Neural cell (in vitro differentiated cells): ENCODE measurements at regions not wholly inside any gene's neighbourhood (a gene's known extent, or its start where the extent isn't known, plus 50 kb on each side); places are given as distances from the start of the nearest gene placed in this dataset.

Source experiments
- H2AFZ ChIP-seq: fragments of 200-600, 300-800 bp; sonication (generic), shearing (Covaris generic); 2 replicates; pipeline ENCODE4 v1.6.0; 2014; ENCODE audit warnings: low read depth, mild to moderate bottlenecking, antibody characterized with exemption, low read length, moderate library complexity
- H3F3A ChIP-seq: fragments of 200-600 bp; shearing (Covaris generic); 2 replicates; pipeline ENCODE4 v1.6.1; 2016; ENCODE audit warnings: mild to moderate bottlenecking, moderate library complexity, mixed read lengths, antibody characterized with exemption, low read length; ENCODE audit not compliant: insufficient read depth, poor library complexity, severe bottlenecking
- H3K27ac ChIP-seq: fragments of 200-600, 300-800 bp; sonication (generic), shearing (Covaris generic); 2 replicates; pipeline ENCODE4 v1.5.1; 2014; ENCODE audit warnings: mild to moderate bottlenecking, low read length, moderate library complexity
- H3K27me3 ChIP-seq: fragments of 300-800, 200-600 bp; sonication (generic), shearing (Covaris generic); 2 replicates; pipeline ENCODE4 v1.6.0; 2014; ENCODE audit warnings: mild to moderate bottlenecking, low read depth, low read length, moderate library complexity; ENCODE audit not compliant: insufficient read depth
- H3K36me3 ChIP-seq: fragments of 300-800, 200-600 bp; sonication (generic), shearing (Covaris generic); 2 replicates; pipeline ENCODE4 v1.5.1; 2014; ENCODE audit warnings: mild to moderate bottlenecking, antibody characterized with exemption, low read length, moderate library complexity; ENCODE audit not compliant: insufficient read depth
- H3K4me2 ChIP-seq: fragments of 300-800, 200-600 bp; sonication (generic), shearing (Covaris generic); 2 replicates; pipeline ENCODE4 v1.6.0; 2014; ENCODE audit warnings: mild to moderate bottlenecking, low read length
- H3K4me3 ChIP-seq: fragments of 300-800, 200-600 bp; sonication (generic), shearing (Covaris generic); 2 replicates; pipeline ENCODE4 v1.5.1; 2014; ENCODE audit warnings: mild to moderate bottlenecking, low read length, moderate library complexity
- H3K79me2 ChIP-seq: fragments of 200-600 bp; shearing (Covaris generic); replicated peaks from 2 replicates; pipeline ENCODE4 v1.6.0; 2014; ENCODE audit warnings: mild to moderate bottlenecking, low read length, moderate library complexity; ENCODE audit not compliant: insufficient read depth
- H3K9ac ChIP-seq: fragments of 300-800, 200-600 bp; sonication (generic), shearing (Covaris generic); 2 replicates; pipeline ENCODE4 v1.6.1; 2016; ENCODE audit warnings: mild to moderate bottlenecking, low read length, mixed read lengths
- H3K9me2 ChIP-seq: fragments of 200-600 bp; shearing (Covaris generic); 2 replicates; pipeline ENCODE4 v1.6.1; 2016; ENCODE audit warnings: mild to moderate bottlenecking, low read length, mixed read lengths; ENCODE audit not compliant: insufficient read depth
- H3K9me3 ChIP-seq: fragments of 200-600, 300-800 bp; sonication (generic), shearing (Covaris generic); 2 replicates; pipeline ENCODE4 v1.6.1; 2016; ENCODE audit warnings: mild to moderate bottlenecking, mixed run types, low read length, moderate library complexity, mixed read lengths
- H4K20me1 ChIP-seq: fragments of 200-600 bp; shearing (Covaris generic); 2 replicates; pipeline ENCODE4 v1.6.1; 2016; ENCODE audit warnings: mild to moderate bottlenecking, mixed run types; ENCODE audit not compliant: insufficient read depth
- EP300 ChIP-seq: fragments of 450-650 bp; conservative IDR thresholded peaks from 2 replicates; pipeline ENCODE4 v1.6.1; 2014; ENCODE audit warnings: antibody characterized with exemption, mild to moderate bottlenecking, moderate library complexity; ENCODE audit not compliant: poor library complexity, severe bottlenecking
- EZH2 ChIP-seq: fragments of 200-600, 300-800 bp; shearing (Covaris generic), sonication (generic); IDR thresholded peaks from 2 replicates; pipeline ENCODE4 v1.6.1; 2014; ENCODE audit warnings: antibody characterized with exemption, low read length, borderline replicate concordance, mild to moderate bottlenecking; ENCODE audit not compliant: insufficient read depth, poor library complexity, severe bottlenecking
- MXI1 ChIP-seq: fragments of 450-650 bp; conservative IDR thresholded peaks from 2 replicates; pipeline ENCODE4 v1.6.1; 2014; ENCODE audit warnings: antibody characterized with exemption, mild to moderate bottlenecking; ENCODE audit not compliant: poor library complexity, severe bottlenecking
- POLR2AphosphoS5 ChIP-seq: IDR thresholded peaks from 2 replicates; pipeline ENCODE4 v1.6.1; 2012
- RAD21 ChIP-seq: fragments of 450-650 bp; conservative IDR thresholded peaks from 2 replicates; pipeline ENCODE4 v1.6.1; 2014; ENCODE audit warnings: antibody characterized with exemption, mild to moderate bottlenecking, moderate library complexity
- SMC3 ChIP-seq: fragments of 450-650 bp; conservative IDR thresholded peaks from 2 replicates; pipeline ENCODE4 v1.6.1; 2014; ENCODE audit warnings: antibody characterized with exemption, mild to moderate bottlenecking, moderate library complexity; ENCODE audit not compliant: poor library complexity
- TAF1 ChIP-seq: IDR thresholded peaks from 2 replicates; pipeline ENCODE4 v1.6.1; 2012; ENCODE audit warnings: low read depth
- TF ChIP-seq, protein P1 (sequence below): IDR thresholded peaks from 2 replicates; pipeline ENCODE4 v1.6.1; 2012; ENCODE audit warnings: borderline replicate concordance
- TF ChIP-seq, protein P2 (sequence below): fragments of 450-650 bp; IDR thresholded peaks from 2 replicates; pipeline ENCODE4 v1.5.1; 2014; ENCODE audit warnings: antibody characterized with exemption, mild to moderate bottlenecking, moderate library complexity; ENCODE audit not compliant: poor library complexity, severe bottlenecking

DNA sequence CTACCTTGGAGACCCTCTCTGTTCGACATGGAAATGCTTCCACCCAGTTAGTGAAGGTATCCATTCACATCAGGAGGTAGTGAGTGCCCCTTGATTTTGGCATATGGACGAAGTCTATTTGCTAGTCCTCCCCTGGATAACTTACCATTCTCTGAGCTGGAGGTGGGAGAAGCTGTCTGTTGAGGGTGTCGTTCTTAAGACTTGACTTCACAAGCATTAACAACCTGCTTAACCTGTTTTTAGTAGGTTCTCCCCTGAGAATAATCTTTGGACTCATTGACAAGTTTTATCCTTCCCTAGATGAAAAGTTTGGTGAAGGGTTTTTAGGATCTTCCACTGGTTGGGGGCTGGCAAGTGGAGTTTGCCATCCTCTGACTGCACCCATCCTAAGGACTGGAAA lies 1053.8 kb upstream of the CNTN5 start:
- Histone ChIP-seq H3K36me3 (no peaks in the 10 kb centered on the region), H3F3A (no peaks in the 10 kb centered on the region), H3K79me2 (no peaks in the 10 kb centered on the region), H3K27ac (no peak overlapping the region), H3K27me3 (no peaks in the 10 kb centered on the region), H3K4me2 (no peak overlapping the region), H3K4me3 (no peak overlapping the region), H3K9me2 (no peaks in the 10 kb centered on the region), H3K9me3 (no peaks in the 10 kb centered on the region), H3K9ac (no peak overlapping the region), H4K20me1 (no peaks in the 10 kb centered on the region), H2AFZ (no peak overlapping the region)
- TF ChIP-seq TAF1 (no peak), SMC3 (no peak), POLR2AphosphoS5 (no peak), EZH2 (no peak), RAD21 (no peak), MXI1 (no peak), EP300 (no peak)
- TF ChIP-seq, protein P1, sequence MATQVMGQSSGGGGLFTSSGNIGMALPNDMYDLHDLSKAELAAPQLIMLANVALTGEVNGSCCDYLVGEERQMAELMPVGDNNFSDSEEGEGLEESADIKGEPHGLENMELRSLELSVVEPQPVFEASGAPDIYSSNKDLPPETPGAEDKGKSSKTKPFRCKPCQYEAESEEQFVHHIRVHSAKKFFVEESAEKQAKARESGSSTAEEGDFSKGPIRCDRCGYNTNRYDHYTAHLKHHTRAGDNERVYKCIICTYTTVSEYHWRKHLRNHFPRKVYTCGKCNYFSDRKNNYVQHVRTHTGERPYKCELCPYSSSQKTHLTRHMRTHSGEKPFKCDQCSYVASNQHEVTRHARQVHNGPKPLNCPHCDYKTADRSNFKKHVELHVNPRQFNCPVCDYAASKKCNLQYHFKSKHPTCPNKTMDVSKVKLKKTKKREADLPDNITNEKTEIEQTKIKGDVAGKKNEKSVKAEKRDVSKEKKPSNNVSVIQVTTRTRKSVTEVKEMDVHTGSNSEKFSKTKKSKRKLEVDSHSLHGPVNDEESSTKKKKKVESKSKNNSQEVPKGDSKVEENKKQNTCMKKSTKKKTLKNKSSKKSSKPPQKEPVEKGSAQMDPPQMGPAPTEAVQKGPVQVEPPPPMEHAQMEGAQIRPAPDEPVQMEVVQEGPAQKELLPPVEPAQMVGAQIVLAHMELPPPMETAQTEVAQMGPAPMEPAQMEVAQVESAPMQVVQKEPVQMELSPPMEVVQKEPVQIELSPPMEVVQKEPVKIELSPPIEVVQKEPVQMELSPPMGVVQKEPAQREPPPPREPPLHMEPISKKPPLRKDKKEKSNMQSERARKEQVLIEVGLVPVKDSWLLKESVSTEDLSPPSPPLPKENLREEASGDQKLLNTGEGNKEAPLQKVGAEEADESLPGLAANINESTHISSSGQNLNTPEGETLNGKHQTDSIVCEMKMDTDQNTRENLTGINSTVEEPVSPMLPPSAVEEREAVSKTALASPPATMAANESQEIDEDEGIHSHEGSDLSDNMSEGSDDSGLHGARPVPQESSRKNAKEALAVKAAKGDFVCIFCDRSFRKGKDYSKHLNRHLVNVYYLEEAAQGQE = no peak
- TF ChIP-seq, protein P2, sequence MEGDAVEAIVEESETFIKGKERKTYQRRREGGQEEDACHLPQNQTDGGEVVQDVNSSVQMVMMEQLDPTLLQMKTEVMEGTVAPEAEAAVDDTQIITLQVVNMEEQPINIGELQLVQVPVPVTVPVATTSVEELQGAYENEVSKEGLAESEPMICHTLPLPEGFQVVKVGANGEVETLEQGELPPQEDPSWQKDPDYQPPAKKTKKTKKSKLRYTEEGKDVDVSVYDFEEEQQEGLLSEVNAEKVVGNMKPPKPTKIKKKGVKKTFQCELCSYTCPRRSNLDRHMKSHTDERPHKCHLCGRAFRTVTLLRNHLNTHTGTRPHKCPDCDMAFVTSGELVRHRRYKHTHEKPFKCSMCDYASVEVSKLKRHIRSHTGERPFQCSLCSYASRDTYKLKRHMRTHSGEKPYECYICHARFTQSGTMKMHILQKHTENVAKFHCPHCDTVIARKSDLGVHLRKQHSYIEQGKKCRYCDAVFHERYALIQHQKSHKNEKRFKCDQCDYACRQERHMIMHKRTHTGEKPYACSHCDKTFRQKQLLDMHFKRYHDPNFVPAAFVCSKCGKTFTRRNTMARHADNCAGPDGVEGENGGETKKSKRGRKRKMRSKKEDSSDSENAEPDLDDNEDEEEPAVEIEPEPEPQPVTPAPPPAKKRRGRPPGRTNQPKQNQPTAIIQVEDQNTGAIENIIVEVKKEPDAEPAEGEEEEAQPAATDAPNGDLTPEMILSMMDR = no peak

DNA sequence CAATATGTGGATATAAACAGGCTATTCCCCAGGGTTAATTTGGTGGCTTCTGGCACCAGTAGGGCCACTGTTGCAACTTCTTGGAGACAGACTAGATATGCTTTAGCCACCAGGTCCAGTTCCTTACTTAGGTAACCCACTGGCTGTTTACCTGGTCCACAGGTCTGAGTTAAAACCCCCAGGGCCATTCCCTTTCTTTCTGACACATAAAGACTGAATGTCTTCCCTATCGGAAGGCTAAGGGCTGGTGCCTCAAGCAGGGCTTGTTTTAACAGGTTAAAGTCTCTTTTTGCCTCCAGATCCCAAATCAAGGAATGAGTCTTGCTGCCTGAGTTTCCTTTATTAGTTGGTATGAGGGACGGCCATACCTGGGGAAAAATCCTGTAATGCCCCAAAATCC lies 1052.7 kb upstream of the CNTN5 start:
- no peaks in the 10 kb centered on the region for H3K36me3 ChIP-seq
- no peaks in the 10 kb centered on the region for H3K9me3 ChIP-seq
- H4K20me1 ChIP-seq = no peaks in the 10 kb centered on the region
- H3K9ac ChIP-seq = no peak overlapping the region
- no peaks in the 10 kb centered on the region for H3K79me2 ChIP-seq
- no peak overlapping the region for H3K27ac ChIP-seq
- H3K27me3 ChIP-seq = no peaks in the 10 kb centered on the region
- H3F3A ChIP-seq = no peaks in the 10 kb centered on the region
- H3K4me3 ChIP-seq = no peak overlapping the region
- no peak overlapping the region for H3K4me2 ChIP-seq
- H3K9me2 ChIP-seq = no peaks in the 10 kb centered on the region
- H2AFZ ChIP-seq = no peak overlapping the region
- no peak for TF ChIP-seq POLR2AphosphoS5

DNA sequence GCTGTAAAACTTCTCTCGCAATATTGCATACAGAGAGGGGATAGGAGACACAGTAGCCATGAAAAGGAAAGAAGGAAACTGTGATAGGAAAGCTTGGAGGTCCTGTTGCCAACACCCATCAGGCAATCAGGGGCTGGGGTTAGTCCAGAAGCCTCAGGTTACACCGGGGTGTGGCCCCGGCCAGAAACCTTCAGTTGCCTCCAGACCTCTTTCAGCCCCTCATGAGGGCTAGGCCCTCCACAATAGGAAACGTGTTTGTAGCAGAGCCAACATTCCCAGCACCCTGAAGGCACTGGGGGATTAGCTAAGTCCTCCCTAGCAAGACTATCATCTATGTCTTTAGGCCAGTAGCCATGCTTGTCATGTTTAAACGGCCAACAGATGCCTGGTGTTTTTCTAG lies 1048.0 kb upstream of the CNTN5 start:
- no peak overlapping the region for H3K4me2 ChIP-seq
- H3F3A ChIP-seq = no peaks in the 10 kb centered on the region
- no peaks in the 10 kb centered on the region for H3K27me3 ChIP-seq
- H4K20me1 ChIP-seq = no peaks in the 10 kb centered on the region
- H2AFZ ChIP-seq = no peak overlapping the region
- TF ChIP-seq EZH2 (no peak), POLR2AphosphoS5 (no peak), EP300 (no peak), RAD21 (no peak), MXI1 (no peak), TAF1 (no peak), SMC3 (no peak)
- TF ChIP-seq, protein P1 = no peak
- TF ChIP-seq, protein P2 = no peak
- no peak overlapping the region for H3K9ac ChIP-seq
- no peaks in the 10 kb centered on the region for H3K9me3 ChIP-seq
- no peaks in the 10 kb centered on the region for H3K9me2 ChIP-seq
- H3K4me3 ChIP-seq = no peak overlapping the region
- H3K79me2 ChIP-seq = no peaks in the 10 kb centered on the region
- no peaks in the 10 kb centered on the region for H3K36me3 ChIP-seq
- H3K27ac ChIP-seq = no peak overlapping the region
